H9 (cell line): ENCODE measurements at regions not wholly inside any gene's neighbourhood (a gene's known extent, or its start where the extent isn't known, plus 50 kb on each side); places are given as distances from the start of the nearest gene placed in this dataset.

Source experiments
- DNase-seq: peaks from one replicate; pipeline ENCODE4 v3.0.0-alpha.2; 2017
- H2AFZ ChIP-seq: one replicate; pipeline ENCODE4 v1.6.1; 2013; ENCODE audit warnings: mild to moderate bottlenecking, low read length, control low read depth, moderate library complexity
- H2AK5ac ChIP-seq: 2 replicates; pipeline ENCODE4 v1.6.1; 2013; ENCODE audit warnings: low read length, control low read depth, mixed read lengths; ENCODE audit not compliant: insufficient read length
- H2BK120ac ChIP-seq: one replicate; pipeline ENCODE4 v1.6.1; 2013; ENCODE audit warnings: low read depth, mild to moderate bottlenecking, low read length, control low read depth, inconsistent platforms; ENCODE audit not compliant: poor library complexity, severe bottlenecking
- H2BK12ac ChIP-seq: 2 replicates; pipeline ENCODE4 v1.6.1; 2013; ENCODE audit warnings: low read length, control low read depth, mixed read lengths, low read depth; ENCODE audit not compliant: insufficient read length
- H2BK15ac ChIP-seq: 2 replicates; pipeline ENCODE4 v1.6.1; 2013; ENCODE audit warnings: low read depth, low read length, control low read depth
- H2BK20ac ChIP-seq: one replicate; pipeline ENCODE4 v1.6.1; 2013; ENCODE audit warnings: low read depth, mild to moderate bottlenecking, low read length, control low read depth, inconsistent platforms; ENCODE audit not compliant: poor library complexity, severe bottlenecking
- H2BK5ac ChIP-seq: 2 replicates; pipeline ENCODE4 v1.6.1; 2013; ENCODE audit warnings: low read length, control low read depth, mixed read lengths; ENCODE audit not compliant: insufficient read length
- H3K14ac ChIP-seq: 2 replicates; pipeline ENCODE4 v1.6.1; 2013; ENCODE audit warnings: low read length, control low read depth; ENCODE audit not compliant: insufficient read depth
- H3K18ac ChIP-seq: 2 replicates; pipeline ENCODE4 v1.6.1; 2013; ENCODE audit warnings: low read depth, mild to moderate bottlenecking, mixed read lengths, low read length, control low read depth; ENCODE audit not compliant: insufficient read length
- H3K23ac ChIP-seq: 2 replicates; pipeline ENCODE4 v1.6.1; 2013; ENCODE audit warnings: low read length, control low read depth, mixed read lengths, low read depth; ENCODE audit not compliant: insufficient read length
- H3K23me2 ChIP-seq: 2 replicates; pipeline ENCODE4 v1.6.1; 2013; ENCODE audit warnings: low read depth, mild to moderate bottlenecking, mixed read lengths, low read length, control low read depth; ENCODE audit not compliant: insufficient read length, poor library complexity, severe bottlenecking
- H3K27ac ChIP-seq: 2 replicates; pipeline ENCODE4 v1.5.1; 2013; ENCODE audit warnings: low read length, control low read depth, mixed read lengths, low read depth; ENCODE audit not compliant: insufficient read length
- H3K27me3 ChIP-seq: 2 replicates; pipeline ENCODE4 v1.6.1; 2013; ENCODE audit warnings: low read length, control low read depth, inconsistent platforms; ENCODE audit not compliant: insufficient read depth
- H3K4ac ChIP-seq: 2 replicates; pipeline ENCODE4 v1.6.1; 2013; ENCODE audit warnings: low read depth, mild to moderate bottlenecking, control low read depth, inconsistent platforms, low read length, moderate library complexity
- H3K4me1 ChIP-seq: 2 replicates; pipeline ENCODE4 v1.6.1; 2013; ENCODE audit warnings: low read length, control low read depth, inconsistent platforms; ENCODE audit not compliant: insufficient read depth
- H3K4me2 ChIP-seq: 2 replicates; pipeline ENCODE4 v1.6.1; 2013; ENCODE audit warnings: low read length, control low read depth, mixed read lengths; ENCODE audit not compliant: insufficient read length, insufficient read depth
- H3K56ac ChIP-seq: 2 replicates; pipeline ENCODE4 v1.6.1; 2013; ENCODE audit warnings: low read depth, mild to moderate bottlenecking, mixed read lengths, low read length, control low read depth; ENCODE audit not compliant: insufficient read length
- H3K79me1 ChIP-seq: 2 replicates; pipeline ENCODE4 v1.6.1; 2013; ENCODE audit warnings: low read depth, mild to moderate bottlenecking, moderate library complexity, low read length, control low read depth, inconsistent platforms; ENCODE audit not compliant: insufficient read depth, poor library complexity, severe bottlenecking
- H3K79me2 ChIP-seq: 2 replicates; pipeline ENCODE4 v1.6.1; 2013; ENCODE audit warnings: low read length, control low read depth, inconsistent platforms; ENCODE audit not compliant: insufficient read depth
- H3K9ac ChIP-seq: 2 replicates; pipeline ENCODE4 v1.6.1; 2013; ENCODE audit warnings: low read length, control low read depth, mixed read lengths; ENCODE audit not compliant: insufficient read length; ENCODE audit errors: extremely low read depth
- H3K9me3 ChIP-seq: one replicate; pipeline ENCODE4 v1.6.1; 2013; ENCODE audit warnings: low read depth, low read length, inconsistent platforms; ENCODE audit not compliant: control insufficient read depth
- H3T11ph ChIP-seq: one replicate; pipeline ENCODE4 v1.6.1; 2013; ENCODE audit warnings: mild to moderate bottlenecking, low read length, control low read depth, inconsistent platforms
- H4K20me1 ChIP-seq: one replicate; pipeline ENCODE4 v1.6.1; 2013; ENCODE audit not compliant: control insufficient read depth, insufficient read length, insufficient read depth
- H4K5ac ChIP-seq: 2 replicates; pipeline ENCODE4 v1.6.1; 2013; ENCODE audit warnings: low read depth, mild to moderate bottlenecking, mixed read lengths, low read length, control low read depth; ENCODE audit not compliant: insufficient read length
- H4K8ac ChIP-seq: replicated peaks from 2 replicates; pipeline ENCODE4 v1.6.1; 2013; ENCODE audit warnings: low read length, control low read depth, mixed read lengths, low read depth; ENCODE audit not compliant: insufficient read length
- H4K91ac ChIP-seq: 2 replicates; pipeline ENCODE4 v1.6.1; 2013; ENCODE audit warnings: low read depth, mild to moderate bottlenecking, moderate library complexity, mixed read lengths, low read length, control low read depth; ENCODE audit not compliant: insufficient read length
- H3K27ac Mint-ChIP-seq, 3 experiments: 2 replicates in 2 of 3; 3 replicates in 1 of 3; pipeline ENCODE4 v1.8.0; 2020 to 2021; ENCODE audit warnings: mixed read lengths in 3 of 3, mild to moderate bottlenecking in 1 of 3, moderate library complexity in 1 of 3
- H3K27me3 Mint-ChIP-seq: 2 replicates; pipeline ENCODE4 v1.8.0; 2021; ENCODE audit warnings: low read depth, mild to moderate bottlenecking, moderate library complexity, mixed read lengths
- H3K36me3 Mint-ChIP-seq, 3 experiments: 2 replicates in 2 of 3; 3 replicates in 1 of 3; pipeline ENCODE4 v1.8.0; 2020 to 2021; ENCODE audit warnings: low read depth in 3 of 3, mixed read lengths in 3 of 3; ENCODE audit not compliant: insufficient read depth in 1 of 3
- H3K4me1 Mint-ChIP-seq, 2 experiments: 2 replicates each; pipeline ENCODE4 v1.8.0; 2020; ENCODE audit warnings: mixed read lengths in 2 of 2
- H3K4me3 Mint-ChIP-seq, 2 experiments: 2 replicates in 1 of 2; 3 replicates in 1 of 2; pipeline ENCODE4 v1.8.0; 2020 to 2021; ENCODE audit warnings: mild to moderate bottlenecking in 2 of 2, mixed read lengths in 2 of 2, moderate library complexity in 1 of 2
- H3K9me3 Mint-ChIP-seq, 2 experiments: 2 replicates in 1 of 2; 3 replicates in 1 of 2; pipeline ENCODE4 v1.8.0; 2020; ENCODE audit warnings: mild to moderate bottlenecking in 2 of 2, mixed read lengths in 2 of 2, moderate library complexity in 1 of 2
- WGBS: extraction: QIAGEN DNeasy Blood & Tissue Kit; methylation state at CpG from one replicate; pipeline ENCODE4 v1.1.7; 2013; ENCODE audit warnings: missing lambda C conversion rate, low lambda C conversion rate, mixed read lengths; ENCODE audit not compliant: insufficient read length; ENCODE audit errors: extremely low coverage; 5-methylcytosine and 5-hydroxymethylcytosine counted together
- TF ChIP-seq, protein P1 (sequence below): fragments of 200-600 bp; sonication (generic); conservative IDR thresholded peaks from 3 replicates; pipeline ENCODE4 v1.8.0; 2021; ENCODE audit warnings: antibody characterized with exemption, mild to moderate bottlenecking

DNA sequence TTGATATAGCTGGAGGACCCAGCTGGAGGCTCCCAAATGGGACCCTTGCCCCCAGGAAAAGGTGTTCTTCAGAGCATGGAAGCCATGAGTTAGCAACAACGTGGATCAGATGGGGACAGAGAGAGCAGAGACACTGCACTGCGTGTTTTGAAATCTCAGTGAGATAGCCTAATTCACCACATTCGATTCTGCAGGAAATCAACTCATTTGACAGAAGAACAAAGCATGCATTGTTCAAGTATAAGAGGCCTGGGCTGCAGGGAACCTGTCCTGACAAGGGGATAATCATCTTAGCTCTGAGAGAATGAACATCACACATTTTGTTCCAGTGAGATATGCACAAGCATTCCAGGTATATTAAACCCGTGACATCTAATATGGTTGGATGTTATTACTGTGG, 450.2 kb downstream of the CDH26 start:
- no peaks in the 10 kb centered on the region for H3K4me1 ChIP-seq
- H3T11ph ChIP-seq: no peak overlapping the region
- no peak overlapping the region for H2BK15ac ChIP-seq
- no peak overlapping the region for H2BK120ac ChIP-seq
- no peak overlapping the region for H3K4me2 ChIP-seq
- no peak overlapping the region for H2AK5ac ChIP-seq
- no peaks in the 10 kb centered on the region for H3K79me1 ChIP-seq
- H3K27ac ChIP-seq: no peak overlapping the region
- Mint-ChIP-seq H3K4me3 (no peak overlapping the region), H3K27ac (no peak overlapping the region), H3K36me3 (peaks cover 0 to 1% (median 0%) of the 10 kb centered on the region in 3 experiments; a peak in 2 of 7 replicates), H3K27me3 (peaks cover 1% of the 10 kb centered on the region; the same call in 1 of the 2 replicates), H3K4me1 (no peaks in the 10 kb centered on the region), H3K9me3 (peaks cover 3 to 4% of the 10 kb centered on the region in 2 experiments; a peak in 3 of 5 replicates)
- H4K8ac ChIP-seq: no peak overlapping the region
- no CpG with 5 or more reads among the region's 4 CpGs for WGBS
- no peak overlapping the region for H3K23ac ChIP-seq
- H4K20me1 ChIP-seq: no peaks in the 10 kb centered on the region
- H3K14ac ChIP-seq: no peak overlapping the region
- no peak overlapping the region for H2BK12ac ChIP-seq
- no peaks in the 10 kb centered on the region for H3K9me3 ChIP-seq
- no peak overlapping the region for H3K18ac ChIP-seq
- H3K4ac ChIP-seq: no peak overlapping the region
- H2BK5ac ChIP-seq: no peak overlapping the region
- DNase-seq: no peak
- H3K56ac ChIP-seq: no peak overlapping the region
- H3K9ac ChIP-seq: no peak overlapping the region
- no peaks in the 10 kb centered on the region; the same call in 1 of the 2 replicates for H3K27me3 ChIP-seq
- TF ChIP-seq, protein P1, sequence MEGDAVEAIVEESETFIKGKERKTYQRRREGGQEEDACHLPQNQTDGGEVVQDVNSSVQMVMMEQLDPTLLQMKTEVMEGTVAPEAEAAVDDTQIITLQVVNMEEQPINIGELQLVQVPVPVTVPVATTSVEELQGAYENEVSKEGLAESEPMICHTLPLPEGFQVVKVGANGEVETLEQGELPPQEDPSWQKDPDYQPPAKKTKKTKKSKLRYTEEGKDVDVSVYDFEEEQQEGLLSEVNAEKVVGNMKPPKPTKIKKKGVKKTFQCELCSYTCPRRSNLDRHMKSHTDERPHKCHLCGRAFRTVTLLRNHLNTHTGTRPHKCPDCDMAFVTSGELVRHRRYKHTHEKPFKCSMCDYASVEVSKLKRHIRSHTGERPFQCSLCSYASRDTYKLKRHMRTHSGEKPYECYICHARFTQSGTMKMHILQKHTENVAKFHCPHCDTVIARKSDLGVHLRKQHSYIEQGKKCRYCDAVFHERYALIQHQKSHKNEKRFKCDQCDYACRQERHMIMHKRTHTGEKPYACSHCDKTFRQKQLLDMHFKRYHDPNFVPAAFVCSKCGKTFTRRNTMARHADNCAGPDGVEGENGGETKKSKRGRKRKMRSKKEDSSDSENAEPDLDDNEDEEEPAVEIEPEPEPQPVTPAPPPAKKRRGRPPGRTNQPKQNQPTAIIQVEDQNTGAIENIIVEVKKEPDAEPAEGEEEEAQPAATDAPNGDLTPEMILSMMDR: no peak
- H2BK20ac ChIP-seq: no peak overlapping the region
- H4K91ac ChIP-seq: no peak overlapping the region
- H3K23me2 ChIP-seq: no peaks in the 10 kb centered on the region
- no peak overlapping the region for H2AFZ ChIP-seq
- H4K5ac ChIP-seq: no peak overlapping the region
- H3K79me2 ChIP-seq: no peaks in the 10 kb centered on the region
